Astrocyte (in vitro differentiated cells and primary cell): ENCODE measurements at regions not wholly inside any gene's neighbourhood (a gene's known extent, or its start where the extent isn't known, plus 50 kb on each side); places are given as distances from the start of the nearest gene placed in this dataset. TPM values are rescaled to one million over a fixed set of nuclear protein-coding genes. Genes with fewer than 3 reads are reported as not detected.
"Not testable (repeated sequence)": the region's sequence is repeated elsewhere in the genome, so short reads cannot be mapped to it uniquely, and the experiment has no call there.

Experiments
- DNase-seq: peaks from one replicate; pipeline ENCODE4 v3.0.0-alpha.2; 2010; ENCODE audit warnings: low read depth
- FAIRE-seq: peaks from 2 replicates; lab custom pipeline; 2011; peaks lifted over from hg19 to GRCh38; lab: Jason Lieb, UNC
- H2AFZ ChIP-seq: 2 replicates; pipeline ENCODE4 v1.6.0; 2012; ENCODE audit warnings: low read depth, low read length, inconsistent platforms
- H3K27ac ChIP-seq: 2 replicates; pipeline ENCODE4 v1.5.1; 2011; ENCODE audit warnings: low read depth, low read length, inconsistent platforms
- H3K27me3 ChIP-seq: 2 replicates; pipeline ENCODE4 v1.6.0; 2011; ENCODE audit warnings: low read length, inconsistent platforms; ENCODE audit not compliant: insufficient read depth
- H3K36me3 ChIP-seq: 2 replicates; pipeline ENCODE4 v1.5.1; 2011; ENCODE audit warnings: low read length, inconsistent platforms; ENCODE audit not compliant: insufficient read depth
- H3K4me1 ChIP-seq: 2 replicates; pipeline ENCODE4 v1.5.1; 2011; ENCODE audit warnings: low read length, inconsistent platforms; ENCODE audit not compliant: insufficient read depth
- H3K4me2 ChIP-seq: 2 replicates; pipeline ENCODE4 v1.6.0; 2012; ENCODE audit warnings: low read length, inconsistent platforms
- H3K4me3 ChIP-seq: 2 replicates; pipeline ENCODE4 v1.5.1; 2011; ENCODE audit warnings: low read depth, mild to moderate bottlenecking, low read length, inconsistent platforms; ENCODE audit not compliant: insufficient read depth
- H3K79me2 ChIP-seq: 2 replicates; pipeline ENCODE4 v1.6.0; 2012; ENCODE audit warnings: mild to moderate bottlenecking, low read length, inconsistent platforms; ENCODE audit not compliant: insufficient read depth
- H3K9ac ChIP-seq: 2 replicates; pipeline ENCODE4 v1.6.0; 2012; ENCODE audit warnings: mild to moderate bottlenecking, low read length, inconsistent platforms
- H3K9me3 ChIP-seq: 2 replicates; pipeline ENCODE4 v1.5.1; 2012; ENCODE audit warnings: low read depth, mild to moderate bottlenecking, low read length, inconsistent platforms; ENCODE audit not compliant: insufficient read depth
- H4K20me1 ChIP-seq: 2 replicates; pipeline ENCODE4 v1.6.0; 2012; ENCODE audit warnings: low read length, inconsistent platforms; ENCODE audit not compliant: insufficient read depth
- H3K27ac Mint-ChIP-seq: one replicate; pipeline ENCODE4 v1.8.0; 2021; ENCODE audit warnings: mild to moderate bottlenecking, mixed read lengths; ENCODE audit not compliant: unreplicated experiment
- H3K27me3 Mint-ChIP-seq: one replicate; pipeline ENCODE4 v1.8.0; 2021; ENCODE audit warnings: low read depth, mixed read lengths; ENCODE audit not compliant: unreplicated experiment
- H3K36me3 Mint-ChIP-seq: one replicate; pipeline ENCODE4 v1.8.0; 2021; ENCODE audit warnings: low read depth, mixed read lengths; ENCODE audit not compliant: unreplicated experiment
- H3K4me1 Mint-ChIP-seq: one replicate; pipeline ENCODE4 v1.8.0; 2021; ENCODE audit warnings: low read depth, mixed read lengths; ENCODE audit not compliant: unreplicated experiment
- H3K4me3 Mint-ChIP-seq: one replicate; pipeline ENCODE4 v1.8.0; 2021; ENCODE audit warnings: mild to moderate bottlenecking, moderate library complexity, mixed read lengths; ENCODE audit not compliant: unreplicated experiment
- H3K9me3 Mint-ChIP-seq: one replicate; pipeline ENCODE4 v1.8.0; 2021; ENCODE audit warnings: mild to moderate bottlenecking, mixed read lengths; ENCODE audit not compliant: unreplicated experiment
- EZH2 ChIP-seq: IDR thresholded peaks from 2 replicates; pipeline ENCODE4 v1.6.1; 2012; ENCODE audit warnings: mild to moderate bottlenecking, low read length, inconsistent platforms; ENCODE audit not compliant: insufficient read depth
- microRNA-seq: library from miRNA; unstranded; fragments of <30 nt; microRNA quantifications from one replicate; pipeline ENCODE4 v1.2.0, GENCODE V29; 2020
- TF ChIP-seq, protein P1 (sequence below): IDR thresholded peaks from 2 replicates; pipeline ENCODE4 v1.5.1; 2011; ENCODE audit warnings: low read depth, mild to moderate bottlenecking, inconsistent platforms, low read length, moderate library complexity; ENCODE audit not compliant: insufficient read depth

GRCh38 chr6:119407156-119407555 lies 57.6 kb upstream of the MAN1A1 start:
- Mint-ChIP-seq H3K27me3 (no peaks in the 10 kb centered on the region), H3K4me1 (no peaks in the 10 kb centered on the region), H3K27ac (no peak overlapping the region), H3K36me3 (no peaks in the 10 kb centered on the region), H3K9me3 (peaks cover 17% of the 10 kb centered on the region), H3K4me3 (no peak overlapping the region)
- Histone ChIP-seq H3K36me3 (no peaks in the 10 kb centered on the region), H3K9ac (no peak overlapping the region), H2AFZ (no peak overlapping the region), H3K4me1 (no peaks in the 10 kb centered on the region), H3K4me2 (no peak overlapping the region), H3K27me3 (no peaks in the 10 kb centered on the region), H3K9me3 (no peaks in the 10 kb centered on the region), H3K27ac (no peak overlapping the region), H3K4me3 (no peak overlapping the region), H4K20me1 (no peaks in the 10 kb centered on the region), H3K79me2 (no peaks in the 10 kb centered on the region)
- TF ChIP-seq EZH2 = no peak
- TF ChIP-seq, protein P1, sequence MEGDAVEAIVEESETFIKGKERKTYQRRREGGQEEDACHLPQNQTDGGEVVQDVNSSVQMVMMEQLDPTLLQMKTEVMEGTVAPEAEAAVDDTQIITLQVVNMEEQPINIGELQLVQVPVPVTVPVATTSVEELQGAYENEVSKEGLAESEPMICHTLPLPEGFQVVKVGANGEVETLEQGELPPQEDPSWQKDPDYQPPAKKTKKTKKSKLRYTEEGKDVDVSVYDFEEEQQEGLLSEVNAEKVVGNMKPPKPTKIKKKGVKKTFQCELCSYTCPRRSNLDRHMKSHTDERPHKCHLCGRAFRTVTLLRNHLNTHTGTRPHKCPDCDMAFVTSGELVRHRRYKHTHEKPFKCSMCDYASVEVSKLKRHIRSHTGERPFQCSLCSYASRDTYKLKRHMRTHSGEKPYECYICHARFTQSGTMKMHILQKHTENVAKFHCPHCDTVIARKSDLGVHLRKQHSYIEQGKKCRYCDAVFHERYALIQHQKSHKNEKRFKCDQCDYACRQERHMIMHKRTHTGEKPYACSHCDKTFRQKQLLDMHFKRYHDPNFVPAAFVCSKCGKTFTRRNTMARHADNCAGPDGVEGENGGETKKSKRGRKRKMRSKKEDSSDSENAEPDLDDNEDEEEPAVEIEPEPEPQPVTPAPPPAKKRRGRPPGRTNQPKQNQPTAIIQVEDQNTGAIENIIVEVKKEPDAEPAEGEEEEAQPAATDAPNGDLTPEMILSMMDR = no peak
- FAIRE-seq (no peak), DNase-seq (no peak)

DNA sequence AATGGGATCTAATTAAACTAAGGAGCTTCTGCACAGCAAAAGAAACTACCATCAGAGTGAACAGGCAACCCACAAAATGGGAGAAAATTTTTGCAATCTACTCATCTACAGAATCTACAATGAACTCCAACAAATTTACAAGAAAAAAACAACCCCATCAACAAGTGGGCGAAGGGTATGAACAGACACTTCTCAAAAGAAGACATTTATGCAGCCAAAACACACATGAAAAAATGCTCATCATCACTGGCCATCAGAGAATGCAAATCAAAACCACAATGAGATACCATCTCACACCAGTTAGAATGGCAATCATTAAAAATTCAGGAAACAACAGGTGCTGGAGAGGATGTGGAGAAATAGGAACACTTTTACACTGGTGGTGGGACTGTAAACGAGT lies 55.6 kb upstream of the MAN1A1 start:
- not testable (repeated sequence) for H4K20me1 ChIP-seq, H3K27me3 Mint-ChIP-seq, H3K4me1 Mint-ChIP-seq, H3K4me1 ChIP-seq, H3K27ac ChIP-seq, H3K4me3 Mint-ChIP-seq, H3K36me3 Mint-ChIP-seq, H2AFZ ChIP-seq, DNase-seq, FAIRE-seq, H3K27me3 ChIP-seq, H3K79me2 ChIP-seq, H3K9me3 ChIP-seq, H3K4me3 ChIP-seq, H3K27ac Mint-ChIP-seq, H3K4me2 ChIP-seq, H3K36me3 ChIP-seq, H3K9ac ChIP-seq
- H3K9me3 Mint-ChIP-seq = peaks cover 20% of the 10 kb centered on the region

Small RNA genes in the stretch of these regions (microRNA-seq; reads per million reads assigned to microRNA genes)
- not detected for gene MIR3144
